ENCODE measurements at regions not wholly inside any gene's neighbourhood (a gene's known extent, or its start where the extent isn't known, plus 50 kb on each side); places are given as distances from the start of the nearest gene placed in this dataset.

- no peak overlapping the region for H3K27ac ChIP-seq (ENCODE audit: control insufficient read depth, insufficient read depth, low read length)
- H3K27me3 ChIP-seq (ENCODE audit: control insufficient read depth, extremely low read depth, insufficient read depth, low read length) = no peaks in the 10 kb centered on the region
- no peak overlapping the region for H2AFZ ChIP-seq (ENCODE audit: control insufficient read depth, low read length)
- H3K9me3 ChIP-seq (ENCODE audit: control insufficient read depth, low read depth, low read length) = no peaks in the 10 kb centered on the region
- H3K4me3 ChIP-seq (ENCODE audit: control insufficient read depth in 2 of 3, extremely low read depth in 1 of 3, insufficient read depth in 2 of 3, low read depth in 1 of 3, low read length in 3 of 3) = no peak overlapping the region
- no peaks in the 10 kb centered on the region for H3K36me3 ChIP-seq (ENCODE audit: control insufficient read depth in 2 of 2, extremely low read depth in 1 of 2, insufficient read depth in 2 of 2, low read length in 2 of 2)
- DNase-seq (ENCODE audit: low read depth, low spot score) (no peak), FAIRE-seq (no peak)
- no peak overlapping the region for H3K9ac ChIP-seq (ENCODE audit: control insufficient read depth, extremely low read depth, insufficient read depth, low read length)
- H3K79me2 ChIP-seq (ENCODE audit: control insufficient read depth, insufficient read depth, low read length) = no peaks in the 10 kb centered on the region
- no peak overlapping the region for H3K4me2 ChIP-seq (ENCODE audit: control insufficient read depth, extremely low read depth, insufficient read depth, low read depth, low read length)
- no peaks in the 10 kb centered on the region for H4K20me1 ChIP-seq (ENCODE audit: control insufficient read depth, extremely low read depth, insufficient read depth, low read length)
- H3K9me1 ChIP-seq (ENCODE audit: control insufficient read depth, extremely low read depth, insufficient read depth, low read length) = no peaks in the 10 kb centered on the region
- dilution Hi-C loops (cut with MboI; ENCODE audit: extremely low pct_ligation_motif_present, low sequenced_read_pairs) = no loop called here
- no peaks in the 10 kb centered on the region for H3K4me1 ChIP-seq (ENCODE audit: control insufficient read depth, extremely low read depth, insufficient read depth, low read length)
- no peak for TF ChIP-seq EZH2 (IDR thresholded peaks at IDR 0.05; ENCODE audit: low read length)
- no peak for TF ChIP-seq CTCF (optimal IDR thresholded peaks at IDR 0.05 in 1 of 3, IDR thresholded peaks at IDR 0.05 in 1 of 3, conservative IDR thresholded peaks at IDR 0.05 in 1 of 3; ENCODE audit: extremely low read depth in 1 of 3, insufficient read depth in 2 of 3, low read length in 3 of 3)
Observed at GRCh38 chr1:96036763-96037162, 684.8 kb upstream of the PTBP2 start.

- dilution Hi-C loops (cut with MboI; ENCODE audit: extremely low pct_ligation_motif_present, low sequenced_read_pairs) = no loop called here
- H3K4me1 ChIP-seq (ENCODE audit: control insufficient read depth, extremely low read depth, insufficient read depth, low read length) = no peaks in the 10 kb centered on the region
- no peaks in the 10 kb centered on the region for H3K9me1 ChIP-seq (ENCODE audit: control insufficient read depth, extremely low read depth, insufficient read depth, low read length)
- DNase-seq (ENCODE audit: low read depth, low spot score) = no peak
- H3K9ac ChIP-seq (ENCODE audit: control insufficient read depth, extremely low read depth, insufficient read depth, low read length) = no peak overlapping the region
- no peaks in the 10 kb centered on the region for H3K27me3 ChIP-seq (ENCODE audit: control insufficient read depth, extremely low read depth, insufficient read depth, low read length)
- H2AFZ ChIP-seq (ENCODE audit: control insufficient read depth, low read length) = no peak overlapping the region
- H3K4me2 ChIP-seq (ENCODE audit: control insufficient read depth, extremely low read depth, insufficient read depth, low read depth, low read length) = no peak overlapping the region
- H3K9me3 ChIP-seq (ENCODE audit: control insufficient read depth, low read depth, low read length) = no peaks in the 10 kb centered on the region
- FAIRE-seq = no peak
- H3K4me3 ChIP-seq (ENCODE audit: control insufficient read depth in 2 of 3, extremely low read depth in 1 of 3, insufficient read depth in 2 of 3, low read depth in 1 of 3, low read length in 3 of 3) = no peak overlapping the region
- no peaks in the 10 kb centered on the region for H3K79me2 ChIP-seq (ENCODE audit: control insufficient read depth, insufficient read depth, low read length)
- TF ChIP-seq EZH2 (IDR thresholded peaks at IDR 0.05; ENCODE audit: low read length) (no peak), CTCF (optimal IDR thresholded peaks at IDR 0.05 in 1 of 3, IDR thresholded peaks at IDR 0.05 in 1 of 3, conservative IDR thresholded peaks at IDR 0.05 in 1 of 3; ENCODE audit: extremely low read depth in 1 of 3, insufficient read depth in 2 of 3, low read length in 3 of 3) (no peak)
- H3K27ac ChIP-seq (ENCODE audit: control insufficient read depth, insufficient read depth, low read length) = no peak overlapping the region
- H3K36me3 ChIP-seq (ENCODE audit: control insufficient read depth in 2 of 2, extremely low read depth in 1 of 2, insufficient read depth in 2 of 2, low read length in 2 of 2) = no peaks in the 10 kb centered on the region
- H4K20me1 ChIP-seq (ENCODE audit: control insufficient read depth, extremely low read depth, insufficient read depth, low read length) = no peaks in the 10 kb centered on the region
Observed at GRCh38 chr1:96038636-96039035, 682.9 kb upstream of the PTBP2 start.

Measured in keratinocyte (primary cell).